Lower leg skin (tissue), 3 donors: ENCODE measurements at regions not wholly inside any gene's neighbourhood (a gene's known extent, or its start where the extent isn't known, plus 50 kb on each side); places are given as distances from the start of the nearest gene placed in this dataset.

ENCODE experiments used
- POLR2A ChIP-seq, 2 donors: fragments of 450-650 bp; IDR thresholded peaks; one replicate each; pipeline ENCODE4 v1.6.1; 2016 to 2017; ENCODE audit warnings: antibody characterized with exemption in 2 of 2, mild to moderate bottlenecking in 1 of 2, moderate library complexity in 1 of 2
- TF ChIP-seq, protein P1 (sequence below), 3 donors: fragments of 450-650 bp; IDR thresholded peaks; one replicate each; pipeline ENCODE4 v1.5.1; 2016; ENCODE audit warnings: antibody characterized with exemption in 3 of 3, mild to moderate bottlenecking in 3 of 3, moderate library complexity in 2 of 3

DNA sequence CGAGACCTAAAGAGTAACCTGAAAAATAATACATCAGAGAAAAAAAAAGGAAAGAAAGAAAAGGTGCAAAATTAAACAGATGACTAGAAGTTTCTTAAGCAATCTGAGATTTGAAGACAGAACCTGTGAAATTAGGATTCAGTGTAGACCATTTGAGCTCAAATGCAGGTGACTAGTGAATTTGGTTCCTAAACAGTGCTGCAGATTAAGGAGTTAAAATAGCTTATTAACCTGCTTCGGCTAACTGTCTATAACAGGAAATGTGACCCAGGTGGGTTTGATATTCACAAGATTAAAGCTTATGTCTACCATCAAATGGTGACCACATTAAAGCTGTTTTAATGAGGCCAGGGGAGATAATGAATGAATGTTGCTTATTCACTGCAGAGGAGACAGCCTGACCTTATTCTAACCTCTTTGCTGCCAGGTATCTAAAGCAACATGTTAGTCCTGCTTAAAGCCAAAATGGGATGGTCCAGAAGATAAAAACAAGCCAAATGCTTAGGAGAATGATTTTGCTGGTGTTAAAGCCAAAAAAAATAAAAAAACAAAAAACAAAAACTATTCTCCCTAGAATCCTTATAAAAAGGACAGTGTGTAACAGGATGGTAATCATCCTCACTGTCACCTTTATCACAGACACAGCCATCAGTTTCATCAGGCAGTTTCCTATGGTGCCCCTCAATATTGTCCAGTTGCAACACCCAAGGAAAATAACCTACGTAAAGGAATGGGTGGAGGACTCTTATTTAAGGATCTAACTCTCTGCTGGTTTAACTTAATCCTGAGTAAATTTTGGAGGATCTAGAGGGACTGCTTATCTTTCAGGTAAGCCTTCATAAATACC, 769.0 kb upstream of the ZEB2 start:
- TF ChIP-seq, protein P1, sequence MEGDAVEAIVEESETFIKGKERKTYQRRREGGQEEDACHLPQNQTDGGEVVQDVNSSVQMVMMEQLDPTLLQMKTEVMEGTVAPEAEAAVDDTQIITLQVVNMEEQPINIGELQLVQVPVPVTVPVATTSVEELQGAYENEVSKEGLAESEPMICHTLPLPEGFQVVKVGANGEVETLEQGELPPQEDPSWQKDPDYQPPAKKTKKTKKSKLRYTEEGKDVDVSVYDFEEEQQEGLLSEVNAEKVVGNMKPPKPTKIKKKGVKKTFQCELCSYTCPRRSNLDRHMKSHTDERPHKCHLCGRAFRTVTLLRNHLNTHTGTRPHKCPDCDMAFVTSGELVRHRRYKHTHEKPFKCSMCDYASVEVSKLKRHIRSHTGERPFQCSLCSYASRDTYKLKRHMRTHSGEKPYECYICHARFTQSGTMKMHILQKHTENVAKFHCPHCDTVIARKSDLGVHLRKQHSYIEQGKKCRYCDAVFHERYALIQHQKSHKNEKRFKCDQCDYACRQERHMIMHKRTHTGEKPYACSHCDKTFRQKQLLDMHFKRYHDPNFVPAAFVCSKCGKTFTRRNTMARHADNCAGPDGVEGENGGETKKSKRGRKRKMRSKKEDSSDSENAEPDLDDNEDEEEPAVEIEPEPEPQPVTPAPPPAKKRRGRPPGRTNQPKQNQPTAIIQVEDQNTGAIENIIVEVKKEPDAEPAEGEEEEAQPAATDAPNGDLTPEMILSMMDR (IDR thresholded peaks at IDR 0.05), result no peak
- no peak for TF ChIP-seq POLR2A (IDR thresholded peaks at IDR 0.05)
